GM21786 (cell line): ENCODE measurements at regions not wholly inside any gene's neighbourhood (a gene's known extent, or its start where the extent isn't known, plus 50 kb on each side); places are given as distances from the start of the nearest gene placed in this dataset.
A peak's percentile ranks its signal among the peaks of the same experiment; 100 is the strongest.

Experiments
- ATAC-seq: cut with Tn5 transposase; IDR thresholded peaks from one replicate; pipeline ENCODE4 v1.9.1; 2021; ENCODE audit not compliant: unreplicated experiment

DNA sequence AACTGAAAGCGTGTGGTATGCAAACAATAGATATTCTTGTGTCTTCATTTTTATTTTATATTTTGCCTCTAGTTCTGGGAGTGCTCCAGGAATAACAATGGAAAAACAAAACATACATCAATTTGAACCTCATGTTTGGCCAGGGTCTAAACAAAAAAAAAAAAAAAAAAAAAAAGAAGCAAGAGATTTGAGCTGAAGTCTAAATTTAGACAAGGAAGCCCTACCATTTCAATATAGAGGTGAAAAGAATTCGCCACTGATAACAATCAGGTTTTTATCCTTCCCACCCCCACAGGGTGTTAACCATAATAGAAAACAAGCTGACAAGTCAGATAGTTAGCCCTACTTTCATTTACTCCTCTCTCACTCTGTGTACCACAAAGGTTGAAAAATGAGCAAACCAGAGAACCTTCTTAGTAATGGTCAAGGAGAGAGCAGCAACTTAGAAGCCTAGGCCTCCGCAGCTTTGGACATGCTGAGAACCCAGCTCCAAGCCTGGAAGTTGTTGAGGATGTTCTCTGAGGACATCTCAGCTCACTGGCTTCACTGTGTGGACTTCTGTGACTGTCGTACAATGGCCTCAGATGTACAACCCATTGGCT lies 118.2 kb upstream of the HMHB1 start:
- ATAC-seq = peak; percentile 94

DNA sequence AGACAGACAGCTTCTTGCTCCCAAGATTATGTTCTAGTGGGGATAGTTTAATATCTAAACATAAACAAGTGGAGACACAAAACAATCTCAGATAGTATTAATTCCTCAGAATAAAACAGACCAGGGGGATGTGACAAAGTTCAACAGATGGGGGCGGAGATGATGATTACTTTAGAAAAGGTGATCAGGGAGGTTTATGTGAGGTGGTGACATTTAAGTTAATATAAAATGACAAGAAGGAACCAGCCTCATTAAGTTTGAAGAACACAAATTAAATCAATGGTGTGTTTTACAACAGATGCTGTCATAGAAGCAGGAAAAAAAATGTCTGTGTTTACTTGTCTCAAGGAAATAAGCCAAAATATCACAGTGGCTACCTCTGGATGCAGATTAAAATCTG lies 119.6 kb upstream of the HMHB1 start:
- no peak for ATAC-seq

DNA sequence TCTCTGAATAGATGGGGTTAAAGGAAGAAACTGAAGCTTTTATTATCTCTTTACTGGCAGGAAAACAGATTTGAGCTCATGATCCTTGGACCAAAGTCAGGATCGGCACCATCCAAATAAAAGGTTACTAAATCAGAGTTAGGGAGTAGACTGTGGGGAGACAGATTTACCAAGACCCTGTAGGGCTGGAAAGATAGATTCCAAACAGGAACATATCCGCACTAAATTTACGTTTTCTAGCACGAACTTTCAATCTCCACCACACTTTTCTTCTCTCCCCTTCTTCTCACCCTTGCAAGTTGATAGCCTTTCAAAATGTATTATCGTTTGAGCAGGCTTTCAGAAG lies 120.0 kb upstream of the HMHB1 start:
- no peak for ATAC-seq

DNA sequence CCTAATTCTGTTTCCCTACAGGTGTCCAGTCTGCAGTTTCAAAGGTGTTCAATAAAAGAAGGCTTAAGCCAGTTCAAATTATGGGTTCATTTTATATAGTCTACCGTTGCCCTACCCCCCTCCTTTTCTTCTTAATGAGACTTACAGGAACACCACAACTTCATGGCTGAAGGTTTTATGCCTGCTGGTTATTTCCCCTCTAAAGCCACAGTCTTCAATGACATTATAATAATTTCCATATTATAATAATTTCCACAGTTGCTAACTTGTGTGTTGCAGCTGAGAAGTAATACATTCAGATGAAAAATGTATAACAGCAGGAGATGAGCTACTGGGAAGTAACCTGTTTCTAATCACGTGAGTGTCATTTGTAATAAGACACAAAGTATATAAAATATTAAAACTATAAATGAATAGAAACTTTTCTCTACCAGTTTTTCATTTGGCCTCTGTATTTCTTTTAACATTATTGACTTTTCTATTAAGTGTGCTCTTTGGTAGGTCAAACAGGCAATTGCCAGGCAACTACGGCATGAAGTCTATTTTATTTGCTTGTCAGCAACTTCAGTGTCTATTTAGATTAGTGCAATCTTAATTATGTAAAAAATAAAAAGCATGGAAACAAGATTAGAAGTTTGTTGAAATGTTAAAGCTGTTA lies 120.5 kb upstream of the HMHB1 start:
- no peak for ATAC-seq

DNA sequence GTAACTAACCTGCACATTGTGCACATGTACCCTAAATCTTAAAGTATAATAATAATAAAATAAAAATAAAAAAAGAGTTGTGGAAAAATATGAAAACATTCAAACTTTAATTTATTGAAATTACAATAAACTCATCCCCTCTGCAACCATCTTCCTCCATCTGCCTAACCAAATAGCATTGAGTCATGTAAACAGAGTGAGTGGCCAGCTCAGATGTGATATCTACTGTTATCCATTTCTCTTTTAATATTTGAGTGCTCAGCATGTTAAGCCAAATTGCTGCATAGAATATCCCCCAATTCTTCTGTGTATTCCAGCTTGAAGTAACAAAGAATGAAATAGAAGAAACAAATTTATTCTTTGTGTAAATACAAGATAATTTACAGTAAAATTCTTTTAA lies 124.4 kb upstream of the HMHB1 start:
- no peak for ATAC-seq

DNA sequence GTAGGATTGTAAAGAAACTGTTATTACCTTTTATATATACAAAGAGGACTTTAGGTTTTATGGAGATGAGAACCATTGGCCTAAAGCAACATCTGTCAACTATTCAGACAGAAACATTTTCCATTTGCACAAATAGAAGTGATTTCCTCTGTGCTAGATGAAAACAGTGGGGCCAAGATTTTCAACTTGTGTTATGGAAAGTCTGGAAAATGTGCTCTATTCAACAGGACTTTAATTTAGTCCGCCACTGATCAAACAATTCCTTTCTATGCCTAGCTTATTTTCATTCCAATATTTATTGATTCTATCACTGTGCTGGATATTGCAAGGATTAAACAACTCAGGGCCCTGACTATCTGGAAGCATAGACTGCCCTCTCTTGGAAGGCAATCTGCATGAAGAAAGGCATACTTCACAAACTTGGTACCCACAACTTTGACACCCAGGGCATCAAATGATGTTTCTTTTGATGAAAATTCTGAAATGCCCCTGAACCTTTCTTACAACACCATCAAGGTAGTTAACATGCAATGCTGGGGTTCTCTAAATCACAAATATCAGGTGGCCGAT lies 126.6 kb upstream of the HMHB1 start:
- no peak for ATAC-seq

DNA sequence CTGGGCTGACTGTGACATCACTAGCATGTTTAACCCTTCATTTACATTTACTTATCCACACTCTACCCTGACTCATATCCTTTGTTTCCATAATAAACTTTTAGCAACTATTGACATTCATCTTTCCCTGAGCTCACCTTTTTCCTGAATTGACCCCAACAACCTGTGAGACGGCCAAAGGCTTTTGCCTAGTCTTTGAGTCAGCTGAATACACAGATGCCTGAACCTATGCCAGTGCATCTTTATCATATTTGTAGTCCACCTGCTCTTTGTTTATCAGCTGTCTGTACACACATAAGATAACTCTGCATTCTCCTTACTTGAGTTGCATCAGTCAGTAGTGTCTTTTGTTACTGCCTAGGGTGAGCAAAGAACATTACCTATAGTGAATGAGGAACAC lies 128.5 kb upstream of the HMHB1 start:
- no peak for ATAC-seq

DNA sequence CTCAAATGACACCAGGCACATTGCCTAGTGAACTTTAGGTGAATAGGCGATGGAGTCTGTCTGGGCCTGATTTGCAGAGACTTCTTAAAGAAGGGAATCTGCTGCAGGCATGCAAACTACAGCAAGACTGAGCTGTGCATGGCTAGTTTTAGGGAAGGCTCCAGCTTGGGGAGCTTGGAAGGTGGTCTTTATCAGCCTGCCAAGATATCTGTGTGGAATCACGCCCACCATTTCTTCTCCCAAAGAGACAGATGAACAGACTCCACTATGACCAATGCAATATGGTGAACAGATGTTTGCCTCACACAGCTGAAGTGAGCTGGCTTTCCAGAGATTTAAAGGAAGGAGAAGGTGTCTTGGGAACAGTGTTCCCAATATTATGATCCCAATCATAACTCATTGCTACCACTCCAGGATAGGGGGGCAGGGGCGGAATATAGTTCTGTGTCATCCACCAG lies 129.0 kb upstream of the HMHB1 start:
- ATAC-seq = no peak

DNA sequence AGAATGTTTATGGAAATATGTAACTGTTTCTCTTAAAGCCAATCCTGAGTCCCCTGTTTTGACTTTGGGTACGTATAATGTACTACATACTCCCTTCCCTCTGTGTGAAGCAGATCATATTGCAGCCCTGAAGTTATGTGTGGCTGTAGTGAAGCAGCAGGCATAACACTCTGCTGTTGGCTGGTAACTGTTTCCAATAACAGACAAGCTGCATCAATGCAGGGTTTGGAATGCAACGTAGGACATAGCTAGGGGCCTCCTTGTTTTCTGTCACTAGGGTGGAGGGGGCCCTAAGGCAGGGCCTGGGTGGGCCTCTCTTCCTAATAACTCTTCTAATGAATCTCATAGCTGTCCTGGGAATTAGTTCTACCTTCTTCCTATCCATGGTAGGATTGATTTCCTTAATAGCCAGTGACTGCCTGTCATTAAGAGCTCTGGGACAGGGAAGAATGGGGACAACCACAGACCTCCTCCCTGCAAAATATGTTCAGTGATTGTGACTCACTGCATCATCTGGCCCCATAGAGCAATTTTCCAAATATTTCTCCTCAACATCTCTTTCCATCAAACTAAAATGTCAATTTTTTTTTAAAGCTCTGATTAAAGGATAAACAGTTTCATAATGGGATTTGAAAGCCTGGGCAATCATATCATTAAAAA lies 129.6 kb upstream of the HMHB1 start:
- no peak for ATAC-seq

DNA sequence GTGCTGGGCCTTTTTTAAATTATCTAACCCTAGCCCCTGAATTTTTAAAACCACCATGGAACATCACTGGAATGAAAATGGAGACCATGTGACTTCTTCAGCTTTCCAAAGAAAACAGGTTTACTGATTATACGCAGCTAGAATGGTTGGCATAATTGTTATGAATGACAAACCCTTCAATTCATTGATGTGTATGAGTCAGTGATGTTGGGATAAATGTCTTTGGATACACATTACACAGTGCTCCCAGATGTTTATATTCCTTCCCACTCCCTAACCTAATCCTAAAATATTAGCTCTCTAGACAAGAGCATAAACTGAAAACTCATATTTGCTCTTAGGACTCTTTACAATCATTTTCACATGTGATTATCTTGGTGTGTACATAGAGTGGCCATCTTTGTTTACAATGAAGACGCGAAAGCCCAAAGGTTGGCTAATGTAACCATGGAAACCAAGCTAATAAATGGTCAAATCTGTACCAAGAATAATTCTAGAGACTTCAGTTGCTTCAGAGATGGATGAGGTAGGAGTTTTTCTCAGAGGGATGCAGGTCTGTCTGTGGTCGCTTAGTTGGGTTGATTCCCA lies 131.2 kb upstream of the HMHB1 start:
- no peak for ATAC-seq

DNA sequence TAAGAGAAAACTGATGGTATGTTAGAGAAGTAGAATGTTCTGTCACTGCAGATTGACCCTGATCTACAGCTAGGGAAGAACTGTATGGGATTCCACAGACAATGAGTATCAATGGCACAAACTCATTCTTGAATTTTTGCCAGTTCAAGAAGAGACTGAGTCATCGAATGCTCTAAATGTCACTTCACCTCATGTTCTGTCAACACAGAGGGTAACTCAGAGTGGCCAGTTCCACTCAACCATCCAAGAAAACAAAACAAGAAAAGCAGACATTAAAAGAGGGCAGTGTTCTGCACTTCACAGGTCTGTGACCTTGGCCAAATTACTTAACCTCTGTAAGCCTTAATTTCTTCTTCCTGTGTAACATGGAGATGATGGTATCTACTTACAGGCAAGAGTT lies 132.2 kb upstream of the HMHB1 start:
- no peak for ATAC-seq

DNA sequence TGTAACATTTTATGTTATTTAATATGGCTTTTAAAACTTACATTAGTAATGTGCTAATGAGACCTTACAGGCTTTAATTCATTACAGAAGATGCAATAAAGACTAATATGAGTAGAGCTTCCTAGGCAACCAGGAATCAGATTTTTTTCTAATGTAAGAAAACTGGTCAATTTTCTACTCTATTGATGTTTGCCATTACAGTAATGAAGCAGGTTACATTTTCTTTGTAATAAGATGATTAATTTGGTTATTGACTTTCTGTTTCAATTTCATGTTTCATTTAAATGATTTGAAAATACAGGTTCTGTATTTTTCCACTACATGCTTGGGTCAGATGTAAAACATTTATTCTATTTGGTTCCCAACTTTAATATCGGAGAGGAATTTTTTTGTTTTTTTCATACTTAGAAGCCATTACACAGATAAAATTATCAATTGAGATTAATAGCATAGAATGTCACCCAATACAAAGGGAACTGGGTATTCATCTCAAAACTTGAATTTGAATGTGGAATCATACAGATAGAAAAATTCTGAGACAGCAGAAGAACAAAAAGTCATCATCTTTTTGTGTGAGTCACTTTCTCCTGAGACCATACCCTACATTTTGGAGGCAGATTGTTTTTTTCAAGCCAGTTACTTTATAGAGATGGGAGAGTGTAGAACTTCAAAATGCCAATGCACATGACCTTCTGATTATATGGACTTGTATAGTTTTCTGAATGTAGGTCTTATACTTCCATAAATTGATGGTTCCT lies 133.6 kb upstream of the HMHB1 start:
- no peak for ATAC-seq

DNA sequence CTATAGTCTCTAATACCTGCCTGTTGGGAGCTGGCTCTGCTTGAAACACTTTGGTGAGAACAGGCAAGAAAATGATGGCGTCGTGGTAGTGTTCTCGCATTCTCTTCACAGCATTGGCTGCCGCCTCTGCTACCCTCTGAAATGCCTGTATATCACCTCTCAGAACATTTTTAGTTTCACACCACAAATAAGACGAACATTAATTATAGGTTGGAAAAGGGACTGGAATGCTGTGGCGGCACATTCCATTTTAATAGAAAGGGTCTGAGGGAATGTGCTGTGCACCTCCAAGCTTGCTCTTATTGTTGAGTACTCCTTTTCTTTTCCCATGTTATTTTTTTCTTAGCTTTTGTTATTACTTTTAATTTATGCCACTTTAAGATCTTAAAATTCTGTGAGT lies 134.6 kb upstream of the HMHB1 start:
- ATAC-seq = no peak

DNA sequence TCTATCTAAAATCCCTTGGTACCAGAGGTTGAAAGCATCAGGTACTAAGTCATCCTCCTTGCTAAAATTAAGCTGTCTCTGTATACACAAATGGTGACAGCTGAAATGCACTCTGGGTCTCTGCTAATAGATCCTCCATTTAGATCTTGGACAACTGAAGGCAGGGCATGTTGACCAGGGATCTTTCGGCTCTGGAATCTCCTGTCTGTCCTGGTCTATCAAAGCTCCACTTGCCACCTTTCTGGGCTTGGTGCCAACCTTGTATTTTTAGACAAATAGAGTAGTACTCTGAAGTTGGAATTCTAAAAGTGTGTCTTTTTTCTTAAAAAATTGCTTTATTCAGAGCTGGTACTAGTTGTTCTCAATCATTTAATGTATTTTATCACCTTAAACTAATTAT lies 135.2 kb upstream of the HMHB1 start:
- ATAC-seq = no peak

DNA sequence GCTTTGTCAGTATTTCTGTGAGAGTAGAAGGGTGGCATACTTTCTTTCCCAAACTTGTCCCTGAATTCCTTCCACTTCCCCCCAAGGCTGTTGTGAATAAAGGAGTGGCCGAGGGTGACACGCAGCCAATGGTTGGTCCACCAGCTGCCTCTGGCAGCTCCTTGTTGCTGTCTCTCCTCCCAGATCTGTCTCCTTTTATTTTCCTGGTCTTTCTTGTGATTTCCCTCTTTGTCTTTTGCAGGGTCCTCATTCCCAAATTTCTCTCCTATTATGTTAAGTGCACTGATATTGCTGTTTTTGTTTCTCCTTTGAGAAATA lies 137.5 kb upstream of the HMHB1 start:
- no peak for ATAC-seq

DNA sequence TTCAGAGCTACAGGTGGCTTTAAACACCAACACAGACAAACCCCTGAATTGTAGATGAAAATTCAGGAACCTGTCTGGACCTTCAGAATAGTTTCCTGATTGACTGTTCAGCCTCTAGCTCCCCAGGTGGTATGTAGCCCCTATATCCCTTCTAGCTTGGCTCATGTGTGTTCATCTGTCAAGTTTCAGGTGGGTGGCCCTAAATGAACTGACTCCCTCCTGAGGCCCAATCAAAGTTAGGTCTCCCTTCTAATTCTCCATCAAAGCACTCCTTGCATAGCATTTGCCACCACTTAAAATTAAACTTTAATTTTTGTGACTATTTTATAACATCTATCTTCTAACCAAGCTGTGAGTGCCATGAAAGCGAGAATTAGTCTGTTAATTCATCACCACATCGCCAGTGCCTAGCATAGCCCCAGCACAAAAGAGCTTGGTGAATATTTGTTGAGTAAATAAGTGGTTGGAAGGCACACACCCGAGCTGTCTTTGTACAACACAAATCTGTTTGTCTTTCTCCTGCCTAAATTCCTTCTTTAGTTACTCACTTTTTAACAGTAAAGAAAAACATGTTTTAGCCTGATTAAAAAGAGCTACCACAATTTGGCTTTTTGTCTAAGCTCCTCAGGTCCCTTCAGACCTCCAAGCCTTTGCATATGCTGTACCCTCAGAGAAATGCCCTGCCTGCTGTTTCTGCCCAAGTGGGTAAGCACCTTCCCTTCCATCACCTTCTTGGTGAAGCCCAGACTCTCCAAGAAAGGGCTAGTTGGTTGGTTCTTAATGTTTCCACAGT lies 138.1 kb upstream of the HMHB1 start:
- no peak for ATAC-seq

DNA sequence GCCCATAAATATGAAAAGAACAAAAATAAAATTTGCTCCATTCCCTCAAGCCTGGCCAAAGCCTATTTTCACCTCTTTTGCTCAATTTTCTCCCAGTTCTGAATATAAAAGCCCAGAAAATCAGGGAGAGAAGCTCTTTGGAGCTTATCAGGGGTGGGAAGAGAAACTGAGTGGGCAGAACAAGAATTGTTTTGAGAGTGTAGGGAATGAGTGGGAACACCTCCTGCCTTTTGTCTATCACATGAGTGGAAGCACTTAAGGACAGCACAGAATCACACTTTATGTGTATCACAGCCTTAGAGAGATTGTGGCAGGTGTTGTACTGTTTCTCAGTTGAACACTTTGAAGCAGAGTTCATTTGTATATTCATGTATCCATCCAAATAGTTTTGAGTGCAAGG lies 139.2 kb upstream of the HMHB1 start:
- ATAC-seq = no peak

DNA sequence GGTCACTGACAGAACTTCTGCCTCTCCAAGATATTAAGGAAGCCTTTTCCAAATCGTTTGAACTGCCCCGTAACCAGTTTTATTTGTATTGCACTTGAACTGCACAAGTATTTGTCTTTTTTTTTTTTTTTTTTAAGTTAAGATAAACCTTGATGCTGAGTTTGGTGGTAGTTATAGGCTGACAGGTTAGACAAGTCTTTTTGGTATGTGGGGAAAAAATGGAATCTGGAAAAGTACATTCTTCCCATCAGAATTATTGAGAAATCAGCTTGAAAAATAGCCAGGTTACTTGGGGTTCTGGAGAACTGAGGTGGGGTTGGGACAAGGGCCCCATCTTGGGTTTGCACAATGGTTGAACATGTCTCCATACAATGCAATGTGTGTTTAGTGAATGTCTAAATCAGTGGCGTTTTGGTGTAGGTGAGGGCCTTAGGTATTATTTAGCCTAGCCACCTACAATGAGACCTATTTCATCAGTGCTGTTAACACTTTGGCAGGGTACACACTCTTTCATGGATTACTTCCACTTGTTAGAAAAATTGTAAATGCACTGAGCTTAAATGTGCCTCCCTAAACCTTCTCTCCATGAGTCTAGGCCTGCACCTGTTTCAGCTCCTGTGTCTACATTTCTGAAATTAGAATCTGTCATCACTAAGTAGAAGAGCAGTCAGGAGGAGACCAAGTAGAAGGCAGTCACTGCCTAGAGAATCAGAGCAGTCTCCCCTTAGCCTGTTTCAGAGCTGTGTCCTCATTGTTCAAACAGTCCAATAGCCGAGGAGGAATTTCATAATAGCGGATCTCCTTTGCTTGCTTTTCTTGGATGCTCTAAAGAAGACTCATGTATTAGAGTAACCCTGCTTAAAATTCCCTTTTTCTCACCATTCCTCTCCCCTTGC lies 140.0 kb upstream of the HMHB1 start:
- no peak for ATAC-seq

DNA sequence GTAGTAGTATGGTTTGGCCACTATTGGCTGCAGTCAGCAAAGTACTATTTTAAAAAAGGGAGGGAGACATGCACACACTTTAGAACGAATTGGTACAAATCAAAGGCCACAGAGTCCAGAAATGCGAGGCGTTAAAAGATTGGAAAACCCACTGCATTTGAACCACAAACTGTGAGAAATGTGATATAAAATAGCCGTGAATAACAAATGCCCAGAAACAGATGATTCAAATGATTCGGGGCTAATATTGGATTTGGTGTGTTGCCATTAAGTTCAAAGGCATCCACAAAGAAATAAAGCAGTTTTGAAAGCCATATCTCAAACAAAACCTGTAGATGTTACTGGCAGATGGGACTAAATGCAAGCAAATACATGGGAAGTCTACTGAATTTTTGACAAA lies 140.9 kb upstream of the HMHB1 start:
- no peak for ATAC-seq

DNA sequence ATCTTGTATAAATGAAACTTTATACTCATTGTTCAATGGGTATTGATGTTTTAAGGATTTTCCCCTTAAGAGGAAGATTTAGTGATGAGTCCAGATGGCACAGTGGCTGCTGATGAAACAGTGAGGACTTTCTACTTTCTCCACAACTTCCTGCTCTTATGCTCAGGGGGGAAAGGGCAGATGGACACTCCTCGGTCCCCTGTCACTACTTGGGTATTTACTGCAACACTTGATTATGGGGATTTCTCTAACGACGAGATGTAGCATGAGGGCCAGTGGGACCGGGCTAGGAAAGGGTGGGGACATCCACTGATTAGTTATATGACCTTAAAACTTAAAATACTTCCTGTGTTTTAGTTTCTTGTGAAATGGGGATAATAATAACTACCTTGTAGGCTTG lies 146.1 kb upstream of the HMHB1 start:
- no peak for ATAC-seq
